22Rv1 (cell line): ENCODE measurements at regions not wholly inside any gene's neighbourhood (a gene's known extent, or its start where the extent isn't known, plus 50 kb on each side); places are given as distances from the start of the nearest gene placed in this dataset.

Source experiments
- ZFX ChIP-seq: fragments of 450-650 bp; IDR thresholded peaks from 2 replicates; pipeline ENCODE4 v1.6.1; 2017; ENCODE audit warnings: antibody characterized with exemption, borderline replicate concordance
- TF ChIP-seq, protein P1 (sequence below): fragments of 450-650 bp; IDR thresholded peaks from 2 replicates; pipeline ENCODE4 v1.5.1; 2017; ENCODE audit warnings: mild to moderate bottlenecking

DNA sequence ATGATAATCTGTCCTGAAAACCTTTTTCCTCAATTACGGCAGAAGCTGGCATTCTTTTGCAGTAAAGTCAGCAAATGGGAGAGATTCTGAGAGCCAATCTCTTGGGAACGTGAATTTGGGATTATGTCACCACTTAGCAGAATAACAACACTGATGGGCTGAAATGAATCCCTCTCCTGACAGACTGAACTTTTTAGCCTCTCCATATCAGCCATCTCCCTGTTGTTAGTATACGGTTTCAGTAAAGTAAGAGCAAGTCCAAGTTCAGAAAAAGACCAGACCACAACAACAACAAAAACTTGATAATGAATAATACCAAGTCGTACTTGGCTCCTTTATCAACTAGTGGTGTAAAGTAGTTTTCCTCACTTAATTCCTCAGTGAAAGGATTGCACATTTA, 1048.8 kb downstream of the GATA3 start:
- TF ChIP-seq, protein P1, sequence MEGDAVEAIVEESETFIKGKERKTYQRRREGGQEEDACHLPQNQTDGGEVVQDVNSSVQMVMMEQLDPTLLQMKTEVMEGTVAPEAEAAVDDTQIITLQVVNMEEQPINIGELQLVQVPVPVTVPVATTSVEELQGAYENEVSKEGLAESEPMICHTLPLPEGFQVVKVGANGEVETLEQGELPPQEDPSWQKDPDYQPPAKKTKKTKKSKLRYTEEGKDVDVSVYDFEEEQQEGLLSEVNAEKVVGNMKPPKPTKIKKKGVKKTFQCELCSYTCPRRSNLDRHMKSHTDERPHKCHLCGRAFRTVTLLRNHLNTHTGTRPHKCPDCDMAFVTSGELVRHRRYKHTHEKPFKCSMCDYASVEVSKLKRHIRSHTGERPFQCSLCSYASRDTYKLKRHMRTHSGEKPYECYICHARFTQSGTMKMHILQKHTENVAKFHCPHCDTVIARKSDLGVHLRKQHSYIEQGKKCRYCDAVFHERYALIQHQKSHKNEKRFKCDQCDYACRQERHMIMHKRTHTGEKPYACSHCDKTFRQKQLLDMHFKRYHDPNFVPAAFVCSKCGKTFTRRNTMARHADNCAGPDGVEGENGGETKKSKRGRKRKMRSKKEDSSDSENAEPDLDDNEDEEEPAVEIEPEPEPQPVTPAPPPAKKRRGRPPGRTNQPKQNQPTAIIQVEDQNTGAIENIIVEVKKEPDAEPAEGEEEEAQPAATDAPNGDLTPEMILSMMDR = no peak
- no peak for TF ChIP-seq ZFX
